ENCODE measurements at regions not wholly inside any gene's neighbourhood (a gene's known extent, or its start where the extent isn't known, plus 50 kb on each side); places are given as distances from the start of the nearest gene placed in this dataset.

DNA sequence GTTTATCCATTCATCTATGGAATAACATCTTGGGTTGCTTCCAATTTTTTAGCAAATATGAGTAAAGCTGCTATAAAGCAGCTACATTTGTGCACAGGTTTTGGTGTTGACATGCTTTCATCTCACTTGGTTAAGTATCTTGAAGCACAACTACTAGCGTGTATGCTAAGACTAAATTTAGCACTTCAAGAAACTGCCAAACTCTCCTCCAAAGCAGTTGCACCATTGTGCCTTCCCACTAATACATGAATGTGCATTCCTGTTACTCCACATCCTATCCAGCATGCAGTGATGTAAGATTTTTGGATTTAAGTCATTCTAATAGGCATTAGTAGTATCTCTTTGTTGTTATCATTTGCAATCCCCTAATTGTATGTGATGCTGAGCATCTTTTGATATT, 230.7 kb downstream of the KCNA4 start:
- no peaks in the 10 kb centered on the region for H4K20me1 ChIP-seq (ENCODE audit: insufficient read depth, low read length, poor library complexity, severe bottlenecking)
- H3K4me1 ChIP-seq (ENCODE audit: insufficient read depth, low read length, poor library complexity, severe bottlenecking) = no peaks in the 10 kb centered on the region

DNA sequence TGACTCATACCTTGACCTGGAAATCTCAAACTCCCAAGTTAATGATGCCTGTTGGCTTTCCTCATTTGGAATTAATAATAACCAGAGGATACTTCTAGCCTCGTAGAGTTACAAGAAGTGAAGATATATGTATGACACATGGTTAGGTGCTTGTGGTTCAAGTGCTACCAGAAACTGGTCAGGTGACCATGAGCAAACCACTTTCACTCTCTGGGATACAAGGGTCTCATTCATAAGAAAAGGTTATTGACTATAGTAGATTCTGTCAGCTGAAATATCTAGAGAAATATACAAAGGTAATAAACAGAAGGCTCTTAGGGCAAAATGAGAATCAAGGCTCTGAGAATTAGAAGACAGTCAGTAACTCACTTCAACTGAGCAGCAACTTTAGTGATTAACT, 233.3 kb downstream of the KCNA4 start:
- no peaks in the 10 kb centered on the region for H4K20me1 ChIP-seq (ENCODE audit: insufficient read depth, low read length, poor library complexity, severe bottlenecking)

More for the DNA sequence above, 230.7 kb downstream of the KCNA4 start:
- no peaks in the 10 kb centered on the region for H3K79me2 ChIP-seq (ENCODE audit: insufficient read depth, low read length)
- TF ChIP-seq, protein P1, sequence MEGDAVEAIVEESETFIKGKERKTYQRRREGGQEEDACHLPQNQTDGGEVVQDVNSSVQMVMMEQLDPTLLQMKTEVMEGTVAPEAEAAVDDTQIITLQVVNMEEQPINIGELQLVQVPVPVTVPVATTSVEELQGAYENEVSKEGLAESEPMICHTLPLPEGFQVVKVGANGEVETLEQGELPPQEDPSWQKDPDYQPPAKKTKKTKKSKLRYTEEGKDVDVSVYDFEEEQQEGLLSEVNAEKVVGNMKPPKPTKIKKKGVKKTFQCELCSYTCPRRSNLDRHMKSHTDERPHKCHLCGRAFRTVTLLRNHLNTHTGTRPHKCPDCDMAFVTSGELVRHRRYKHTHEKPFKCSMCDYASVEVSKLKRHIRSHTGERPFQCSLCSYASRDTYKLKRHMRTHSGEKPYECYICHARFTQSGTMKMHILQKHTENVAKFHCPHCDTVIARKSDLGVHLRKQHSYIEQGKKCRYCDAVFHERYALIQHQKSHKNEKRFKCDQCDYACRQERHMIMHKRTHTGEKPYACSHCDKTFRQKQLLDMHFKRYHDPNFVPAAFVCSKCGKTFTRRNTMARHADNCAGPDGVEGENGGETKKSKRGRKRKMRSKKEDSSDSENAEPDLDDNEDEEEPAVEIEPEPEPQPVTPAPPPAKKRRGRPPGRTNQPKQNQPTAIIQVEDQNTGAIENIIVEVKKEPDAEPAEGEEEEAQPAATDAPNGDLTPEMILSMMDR (conservative IDR thresholded peaks at IDR 0.05; ENCODE audit: low read length) = no peak
- no peak for TF ChIP-seq EZH2phosphoT487 (IDR thresholded peaks at IDR 0.05; ENCODE audit: borderline replicate concordance)
- H3K27me3 ChIP-seq (ENCODE audit: insufficient read depth, low read length, poor library complexity, severe bottlenecking) = no peaks in the 10 kb centered on the region
- H3K4me2 ChIP-seq (ENCODE audit: low read depth, low read length, poor library complexity, severe bottlenecking) = no peak overlapping the region
- H2AFZ ChIP-seq (ENCODE audit: low read length) = no peak overlapping the region
- H3K9me2 ChIP-seq (replicated peaks; ENCODE audit: low read depth, low read length) = no peaks in the 10 kb centered on the region
- no peaks in the 10 kb centered on the region for H3F3A ChIP-seq (ENCODE audit: low read depth)
- H3K9ac ChIP-seq (ENCODE audit: low read depth, low read length, poor library complexity, severe bottlenecking) = no peak overlapping the region
- H3K4me3 ChIP-seq (ENCODE audit: low read length, poor library complexity, severe bottlenecking) = no peak overlapping the region
- H3K9me3 ChIP-seq (ENCODE audit: insufficient read depth, low read depth, low read length) = no peaks in the 10 kb centered on the region
- H3K36me3 ChIP-seq (ENCODE audit: insufficient read depth, low read length) = no peaks in the 10 kb centered on the region

DNA sequence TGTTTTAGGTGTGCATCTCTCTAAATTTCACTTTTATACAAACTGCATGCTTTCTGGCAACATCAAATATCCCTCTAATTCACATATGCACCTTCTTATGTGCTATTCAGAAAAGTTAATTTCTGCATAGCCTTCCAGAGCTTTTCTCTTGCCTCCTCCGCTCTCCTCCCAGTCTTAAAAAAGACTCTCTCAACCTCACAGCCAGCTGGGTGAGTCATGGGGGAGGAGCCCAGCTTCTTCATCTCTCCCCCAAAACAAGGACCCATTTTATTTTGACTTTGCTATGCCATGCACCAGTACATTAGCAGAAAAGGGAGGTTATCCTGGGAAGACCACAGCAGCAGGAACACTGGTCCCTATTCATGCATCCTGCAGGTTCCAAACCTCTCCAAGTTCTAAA, 234.4 kb downstream of the KCNA4 start:
- Histone ChIP-seq H3K27me3 (ENCODE audit: insufficient read depth, low read length, poor library complexity, severe bottlenecking) (no peaks in the 10 kb centered on the region), H3K4me1 (ENCODE audit: insufficient read depth, low read length, poor library complexity, severe bottlenecking) (no peaks in the 10 kb centered on the region), H3F3A (ENCODE audit: low read depth) (no peaks in the 10 kb centered on the region), H4K20me1 (ENCODE audit: insufficient read depth, low read length, poor library complexity, severe bottlenecking) (no peaks in the 10 kb centered on the region), H3K9me2 (replicated peaks; ENCODE audit: low read depth, low read length) (no peaks in the 10 kb centered on the region), H3K36me3 (ENCODE audit: insufficient read depth, low read length) (no peaks in the 10 kb centered on the region), H3K79me2 (ENCODE audit: insufficient read depth, low read length) (no peaks in the 10 kb centered on the region), H3K9me3 (ENCODE audit: insufficient read depth, low read depth, low read length) (no peaks in the 10 kb centered on the region), H3K4me3 (ENCODE audit: low read length, poor library complexity, severe bottlenecking) (no peak overlapping the region), H3K9ac (ENCODE audit: low read depth, low read length, poor library complexity, severe bottlenecking) (no peak overlapping the region), H2AFZ (ENCODE audit: low read length) (no peak overlapping the region), H3K4me2 (ENCODE audit: low read depth, low read length, poor library complexity, severe bottlenecking) (no peak overlapping the region)
- TF ChIP-seq, protein P1 (conservative IDR thresholded peaks at IDR 0.05; ENCODE audit: low read length) = no peak
- TF ChIP-seq EZH2phosphoT487 (IDR thresholded peaks at IDR 0.05; ENCODE audit: borderline replicate concordance) = no peak

More for the DNA sequence above, 233.3 kb downstream of the KCNA4 start:
- Histone ChIP-seq H3K4me3 (ENCODE audit: low read length, poor library complexity, severe bottlenecking) (no peak overlapping the region), H3K36me3 (ENCODE audit: insufficient read depth, low read length) (no peaks in the 10 kb centered on the region), H3K4me2 (ENCODE audit: low read depth, low read length, poor library complexity, severe bottlenecking) (no peak overlapping the region), H3K9ac (ENCODE audit: low read depth, low read length, poor library complexity, severe bottlenecking) (no peak overlapping the region), H3F3A (ENCODE audit: low read depth) (no peaks in the 10 kb centered on the region), H2AFZ (ENCODE audit: low read length) (no peak overlapping the region), H3K79me2 (ENCODE audit: insufficient read depth, low read length) (no peaks in the 10 kb centered on the region), H3K27me3 (ENCODE audit: insufficient read depth, low read length, poor library complexity, severe bottlenecking) (no peaks in the 10 kb centered on the region), H3K4me1 (ENCODE audit: insufficient read depth, low read length, poor library complexity, severe bottlenecking) (no peaks in the 10 kb centered on the region), H3K9me3 (ENCODE audit: insufficient read depth, low read depth, low read length) (no peaks in the 10 kb centered on the region), H3K9me2 (replicated peaks; ENCODE audit: low read depth, low read length) (no peaks in the 10 kb centered on the region)
- TF ChIP-seq EZH2phosphoT487 (IDR thresholded peaks at IDR 0.05; ENCODE audit: borderline replicate concordance) = no peak
- TF ChIP-seq, protein P1 (conservative IDR thresholded peaks at IDR 0.05; ENCODE audit: low read length) = no peak

Measured in Loucy (cell line).